GM06990 (cell line): ENCODE measurements at regions not wholly inside any gene's neighbourhood (a gene's known extent, or its start where the extent isn't known, plus 50 kb on each side); places are given as distances from the start of the nearest gene placed in this dataset.

Experiments used
- DNase-seq: peaks from one replicate; pipeline ENCODE4 v3.0.0-alpha.2; 2011; ENCODE audit not compliant: insufficient read length; ENCODE audit errors: extremely low read depth
- H3K27me3 ChIP-seq: replicated peaks from 2 replicates; pipeline ENCODE4 v1.6.0; 2011; ENCODE audit warnings: low read length; ENCODE audit not compliant: control insufficient read depth, insufficient read depth
- H3K36me3 ChIP-seq: 2 replicates; pipeline ENCODE4 v1.5.1; 2011; ENCODE audit warnings: low read length; ENCODE audit not compliant: control insufficient read depth, insufficient read depth
- H3K4me3 ChIP-seq: replicated peaks from 2 replicates; pipeline ENCODE4 v1.5.1; 2011; ENCODE audit warnings: low read depth, mild to moderate bottlenecking, control low read depth, low read length
- CTCF ChIP-seq: IDR thresholded peaks from 2 replicates; pipeline ENCODE4 v1.5.1; 2011; ENCODE audit warnings: low read length, control low read depth, mild to moderate bottlenecking, inconsistent platforms; ENCODE audit not compliant: insufficient read depth, poor library complexity, severe bottlenecking

- H3K4me3 ChIP-seq: no peak overlapping the region
- DNase-seq: no peak
- H3K36me3 ChIP-seq: no peaks in the 10 kb centered on the region
- TF ChIP-seq CTCF: no peak
- no peaks in the 10 kb centered on the region for H3K27me3 ChIP-seq
These were observed 86.3 kb upstream of the RPS23 start for GRCh38 chr5:82364497-82364896.

DNA sequence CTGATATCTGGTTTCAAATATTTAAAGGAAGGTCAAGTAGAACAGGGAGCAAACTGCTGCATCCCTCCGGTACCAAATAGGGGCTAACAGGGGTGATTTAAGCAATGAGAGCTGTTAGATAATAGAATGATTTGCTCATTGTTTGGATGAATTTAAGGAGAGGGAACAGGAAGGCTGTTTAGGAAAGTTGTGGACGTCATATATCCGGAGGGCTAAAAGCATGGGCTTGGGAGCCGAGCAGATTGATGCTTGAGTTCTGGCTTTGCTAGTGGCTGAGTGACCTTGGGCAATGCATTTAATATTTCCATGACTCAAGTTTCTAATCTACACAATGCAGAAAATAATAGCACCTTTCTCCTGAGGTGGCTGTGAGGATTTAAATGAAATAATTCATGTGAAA is 85.4 kb upstream of the RPS23 start:
- DNase-seq: no peak
- Histone ChIP-seq H3K27me3 (no peaks in the 10 kb centered on the region), H3K36me3 (no peaks in the 10 kb centered on the region), H3K4me3 (no peak overlapping the region)
- TF ChIP-seq CTCF: no peak

GRCh38 chr5:82362636-82363035 is 84.5 kb upstream of the RPS23 start:
- TF ChIP-seq CTCF: no peak
- no peak for DNase-seq
- Histone ChIP-seq H3K27me3 (no peaks in the 10 kb centered on the region), H3K36me3 (no peaks in the 10 kb centered on the region), H3K4me3 (no peak overlapping the region)

- no peak for TF ChIP-seq CTCF
- Histone ChIP-seq H3K36me3 (no peaks in the 10 kb centered on the region), H3K4me3 (no peak overlapping the region), H3K27me3 (no peaks in the 10 kb centered on the region)
- DNase-seq: no peak
These were observed 81.9 kb upstream of the RPS23 start for GRCh38 chr5:82360022-82360421.

DNA sequence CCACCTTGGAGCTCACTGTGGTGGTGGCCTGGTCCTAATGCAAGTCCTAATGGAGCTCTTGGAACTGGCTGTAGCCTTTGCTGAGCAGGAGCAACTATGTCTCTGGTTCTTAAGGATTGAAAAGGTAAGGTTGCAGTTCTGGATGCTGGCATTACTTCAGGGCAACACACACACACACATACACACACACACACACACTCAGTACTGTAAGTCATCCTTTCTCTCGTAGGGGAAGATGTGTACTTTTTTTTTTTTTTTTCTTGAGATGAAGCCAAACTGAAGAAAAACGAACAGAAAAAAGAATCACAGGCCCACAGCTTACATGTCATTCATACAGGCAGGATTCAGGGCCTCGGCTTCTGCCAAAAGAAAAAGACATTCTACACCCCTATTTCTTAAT is 81.1 kb upstream of the RPS23 start:
- Histone ChIP-seq H3K4me3 (no peak overlapping the region), H3K27me3 (no peaks in the 10 kb centered on the region), H3K36me3 (no peaks in the 10 kb centered on the region)
- TF ChIP-seq CTCF: no peak
- no peak for DNase-seq

DNA sequence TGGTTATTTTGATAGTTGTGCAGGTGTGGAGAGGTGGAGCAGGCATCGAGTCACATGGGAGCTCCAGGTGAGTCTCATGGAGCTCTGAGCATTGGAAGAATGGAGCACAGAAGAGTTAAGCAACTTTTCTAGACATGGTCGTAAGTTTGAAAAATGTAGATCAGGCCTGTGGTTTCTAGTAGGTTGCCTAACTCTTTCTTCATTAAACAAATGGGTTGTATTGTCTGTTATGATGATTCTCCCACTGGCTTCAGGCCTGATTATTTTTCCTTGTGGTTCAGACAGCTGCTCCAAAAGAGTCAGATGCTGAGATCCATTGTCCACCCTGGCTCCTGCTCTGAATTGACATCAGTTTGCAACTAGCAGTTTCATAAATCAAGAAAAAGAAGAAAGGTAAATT is 80.3 kb upstream of the RPS23 start:
- TF ChIP-seq CTCF: no peak
- Histone ChIP-seq H3K27me3 (no peaks in the 10 kb centered on the region), H3K4me3 (no peak overlapping the region), H3K36me3 (no peaks in the 10 kb centered on the region)
- DNase-seq: no peak
